OCI-LY1 (cell line): ENCODE measurements at regions not wholly inside any gene's neighbourhood (a gene's known extent, or its start where the extent isn't known, plus 50 kb on each side); places are given as distances from the start of the nearest gene placed in this dataset.

ENCODE experiments used
- H2AFZ ChIP-seq: fragments of 200-600 bp; sonication (generic), shearing (Covaris generic); 2 replicates; pipeline ENCODE4 v1.6.0; 2014; ENCODE audit warnings: antibody characterized with exemption, mild to moderate bottlenecking, low read length
- H3F3A ChIP-seq: fragments of 200-600 bp; sonication (generic), shearing (Covaris generic); 2 replicates; pipeline ENCODE4 v1.6.0; 2014; ENCODE audit warnings: mild to moderate bottlenecking, antibody characterized with exemption, low read length, moderate library complexity; ENCODE audit not compliant: insufficient read depth
- H3K27ac ChIP-seq: fragments of 200-600 bp; sonication (generic); 2 replicates; pipeline ENCODE4 v1.5.1; 2014; ENCODE audit warnings: low read length, mixed run types, mild to moderate bottlenecking, low read depth; ENCODE audit not compliant: poor library complexity, severe bottlenecking
- H3K27me3 ChIP-seq: fragments of 200-600 bp; sonication (generic); 2 replicates; pipeline ENCODE4 v1.6.0; 2014; ENCODE audit warnings: antibody characterized with exemption, mild to moderate bottlenecking, low read length, moderate library complexity; ENCODE audit not compliant: insufficient read depth
- H3K36me3 ChIP-seq: fragments of 200-600 bp; sonication (generic); 2 replicates; pipeline ENCODE4 v1.6.1; 2014; ENCODE audit warnings: mild to moderate bottlenecking, antibody characterized with exemption, low read length, moderate library complexity, mixed read lengths; ENCODE audit not compliant: insufficient read depth
- H3K4me1 ChIP-seq: fragments of 200-600 bp; sonication (generic); 2 replicates; pipeline ENCODE4 v1.5.1; 2014; ENCODE audit warnings: mild to moderate bottlenecking, low read length, moderate library complexity; ENCODE audit not compliant: insufficient read depth, severe bottlenecking
- H3K4me2 ChIP-seq: fragments of 200-600 bp; sonication (generic), shearing (Covaris generic); 2 replicates; pipeline ENCODE4 v1.6.1; 2014; ENCODE audit warnings: low read length
- H3K4me3 ChIP-seq: fragments of 200-600 bp; sonication (generic); 2 replicates; pipeline ENCODE4 v1.5.1; 2014; ENCODE audit warnings: low read length, low read depth, mild to moderate bottlenecking, mixed read lengths; ENCODE audit not compliant: poor library complexity, severe bottlenecking
- H3K79me2 ChIP-seq: fragments of 200-600 bp; shearing (Covaris generic); 2 replicates; pipeline ENCODE4 v1.6.1; 2016; ENCODE audit warnings: mixed run types, low read length, mixed read lengths; ENCODE audit not compliant: insufficient read depth
- H3K9ac ChIP-seq: fragments of 200-600 bp; sonication (generic), shearing (Covaris generic); 2 replicates; pipeline ENCODE4 v1.6.1; 2014; ENCODE audit warnings: mild to moderate bottlenecking, low read length, mixed read lengths
- H3K9me2 ChIP-seq: fragments of 200-600 bp; sonication (generic), shearing (Covaris generic); 2 replicates; pipeline ENCODE4 v1.6.1; 2014; ENCODE audit warnings: low read depth, mild to moderate bottlenecking, low read length, mixed read lengths
- H3K9me3 ChIP-seq: fragments of 200-600 bp; shearing (Covaris generic); 2 replicates; pipeline ENCODE4 v1.6.1; 2014; ENCODE audit warnings: low read length, mixed read lengths
- H4K20me1 ChIP-seq: fragments of 200-600 bp; sonication (generic), shearing (Covaris generic); 2 replicates; pipeline ENCODE4 v1.6.0; 2016; ENCODE audit warnings: mild to moderate bottlenecking, low read length; ENCODE audit not compliant: insufficient read depth
- EZH2 ChIP-seq: fragments of 200-600 bp; sonication (generic), shearing (Covaris generic); IDR thresholded peaks from 2 replicates; pipeline ENCODE4 v1.8.0; 2017; ENCODE audit warnings: borderline replicate concordance, mixed run types, mild to moderate bottlenecking, antibody characterized with exemption, low read length, moderate library complexity, mixed read lengths
- TF ChIP-seq, protein P1 (sequence below): fragments of 200-600 bp; sonication (generic), shearing (Covaris generic); IDR thresholded peaks from 2 replicates; pipeline ENCODE4 v1.5.1; 2017; ENCODE audit warnings: mild to moderate bottlenecking, antibody characterized with exemption, low read length, moderate library complexity, mixed read lengths

DNA sequence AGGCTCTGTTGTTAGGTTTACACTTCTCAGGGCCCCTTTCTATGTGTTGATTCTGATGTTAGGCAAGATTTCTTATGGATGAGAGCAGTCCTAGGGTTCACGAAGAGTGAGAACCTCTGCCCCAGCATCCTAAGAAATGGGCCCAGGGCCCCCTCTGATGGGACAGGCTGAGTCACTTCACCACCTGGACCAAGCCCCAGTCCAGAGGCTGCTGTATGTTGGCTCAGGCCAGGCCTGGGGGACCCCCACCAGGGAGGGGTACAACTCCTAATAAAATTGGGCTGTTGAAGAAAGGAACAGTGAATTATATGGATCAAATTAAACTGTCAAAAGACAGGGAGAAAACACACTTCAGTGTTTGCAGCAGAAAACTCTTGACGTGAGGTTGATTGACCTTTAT, 365.9 kb upstream of the HS6ST1 start:
- no peaks in the 10 kb centered on the region for H3F3A ChIP-seq
- H3K9ac ChIP-seq = no peak overlapping the region
- H3K27ac ChIP-seq = no peak overlapping the region
- H3K27me3 ChIP-seq = no peaks in the 10 kb centered on the region
- H3K4me2 ChIP-seq = no peak overlapping the region
- H3K4me3 ChIP-seq = no peak overlapping the region
- H3K9me2 ChIP-seq = no peaks in the 10 kb centered on the region
- no peaks in the 10 kb centered on the region for H3K4me1 ChIP-seq
- H2AFZ ChIP-seq = no peak overlapping the region
- H3K9me3 ChIP-seq = no peaks in the 10 kb centered on the region
- H4K20me1 ChIP-seq = no peaks in the 10 kb centered on the region
- no peaks in the 10 kb centered on the region for H3K36me3 ChIP-seq
- TF ChIP-seq EZH2 = no peak
- TF ChIP-seq, protein P1, sequence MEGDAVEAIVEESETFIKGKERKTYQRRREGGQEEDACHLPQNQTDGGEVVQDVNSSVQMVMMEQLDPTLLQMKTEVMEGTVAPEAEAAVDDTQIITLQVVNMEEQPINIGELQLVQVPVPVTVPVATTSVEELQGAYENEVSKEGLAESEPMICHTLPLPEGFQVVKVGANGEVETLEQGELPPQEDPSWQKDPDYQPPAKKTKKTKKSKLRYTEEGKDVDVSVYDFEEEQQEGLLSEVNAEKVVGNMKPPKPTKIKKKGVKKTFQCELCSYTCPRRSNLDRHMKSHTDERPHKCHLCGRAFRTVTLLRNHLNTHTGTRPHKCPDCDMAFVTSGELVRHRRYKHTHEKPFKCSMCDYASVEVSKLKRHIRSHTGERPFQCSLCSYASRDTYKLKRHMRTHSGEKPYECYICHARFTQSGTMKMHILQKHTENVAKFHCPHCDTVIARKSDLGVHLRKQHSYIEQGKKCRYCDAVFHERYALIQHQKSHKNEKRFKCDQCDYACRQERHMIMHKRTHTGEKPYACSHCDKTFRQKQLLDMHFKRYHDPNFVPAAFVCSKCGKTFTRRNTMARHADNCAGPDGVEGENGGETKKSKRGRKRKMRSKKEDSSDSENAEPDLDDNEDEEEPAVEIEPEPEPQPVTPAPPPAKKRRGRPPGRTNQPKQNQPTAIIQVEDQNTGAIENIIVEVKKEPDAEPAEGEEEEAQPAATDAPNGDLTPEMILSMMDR = no peak
- no peaks in the 10 kb centered on the region for H3K79me2 ChIP-seq

DNA sequence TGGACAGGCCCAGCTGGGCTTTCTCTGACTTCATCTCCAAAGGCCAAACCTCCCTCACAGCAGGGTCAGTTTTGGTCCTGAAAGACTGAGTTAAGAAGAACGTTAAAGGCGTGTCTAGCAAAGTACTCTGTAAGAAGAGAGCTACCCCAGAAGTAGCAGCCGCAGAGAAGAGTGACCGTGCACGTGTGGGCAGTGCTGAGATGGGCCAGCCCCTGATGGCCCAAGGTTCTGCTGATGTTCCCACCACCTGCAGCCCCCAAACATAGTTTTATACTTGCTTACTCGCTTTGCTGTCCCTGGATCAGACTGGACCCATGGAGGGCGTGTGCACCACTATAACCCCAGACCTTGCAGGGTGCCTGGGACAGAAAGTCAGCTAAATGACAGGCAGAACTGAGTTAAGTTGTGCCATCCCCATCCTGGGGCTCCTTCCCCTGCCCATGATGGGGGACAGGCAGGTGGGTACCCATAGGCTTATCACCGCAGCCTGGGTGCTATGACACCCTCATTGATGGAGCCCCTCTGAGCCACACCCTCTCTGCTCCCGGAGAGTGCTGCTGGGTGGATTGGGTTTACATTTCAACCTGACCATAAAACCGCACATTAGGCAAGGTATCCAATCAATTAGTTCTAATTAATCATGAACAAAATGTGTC, 367.3 kb upstream of the HS6ST1 start:
- Histone ChIP-seq H3K9me2 (no peaks in the 10 kb centered on the region), H3K9ac (no peak overlapping the region), H3K4me2 (no peak overlapping the region), H3K4me1 (no peaks in the 10 kb centered on the region), H3K4me3 (no peak overlapping the region), H3K79me2 (no peaks in the 10 kb centered on the region), H3K9me3 (no peaks in the 10 kb centered on the region), H3K27me3 (no peaks in the 10 kb centered on the region), H4K20me1 (no peaks in the 10 kb centered on the region), H3K27ac (no peak overlapping the region), H2AFZ (no peak overlapping the region), H3K36me3 (no peaks in the 10 kb centered on the region), H3F3A (no peaks in the 10 kb centered on the region)
- no peak for TF ChIP-seq EZH2
- TF ChIP-seq, protein P1 = no peak

DNA sequence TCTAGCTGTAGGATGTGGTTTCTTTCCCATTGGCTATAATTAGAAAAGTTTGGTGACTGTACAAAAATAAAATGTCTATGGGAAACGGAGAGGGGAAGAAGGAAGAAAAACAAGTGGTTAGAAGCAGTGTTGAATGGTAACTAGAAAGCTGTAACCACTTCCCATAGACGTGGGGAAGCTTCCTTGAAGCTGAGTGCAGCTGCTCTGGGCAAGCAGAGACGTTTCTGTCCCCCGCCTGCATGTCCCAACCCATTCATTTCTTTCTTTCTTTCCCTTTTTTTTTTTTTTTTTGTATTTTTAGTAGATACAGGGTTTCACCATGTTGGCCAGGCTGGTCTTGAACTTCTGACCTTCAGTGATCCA, 367.8 kb upstream of the HS6ST1 start:
- H3K4me2 ChIP-seq = no peak overlapping the region
- no peak overlapping the region for H3K9ac ChIP-seq
- no peaks in the 10 kb centered on the region for H3K79me2 ChIP-seq
- no peak overlapping the region for H3K27ac ChIP-seq
- TF ChIP-seq EZH2 = no peak
- TF ChIP-seq, protein P1 = no peak
- H3K27me3 ChIP-seq = no peaks in the 10 kb centered on the region
- no peaks in the 10 kb centered on the region for H3K4me1 ChIP-seq
- H3K9me2 ChIP-seq = no peaks in the 10 kb centered on the region
- H3K4me3 ChIP-seq = no peak overlapping the region
- H3K9me3 ChIP-seq = no peaks in the 10 kb centered on the region
- no peak overlapping the region for H2AFZ ChIP-seq
- H4K20me1 ChIP-seq = no peaks in the 10 kb centered on the region
- no peaks in the 10 kb centered on the region for H3F3A ChIP-seq
- H3K36me3 ChIP-seq = no peaks in the 10 kb centered on the region
